ENCODE measurements at regions not wholly inside any gene's neighbourhood (a gene's known extent, or its start where the extent isn't known, plus 50 kb on each side); places are given as distances from the start of the nearest gene placed in this dataset.

GRCh38 chr12:115255257-115255656, 571.3 kb upstream of the TBX3 start:
- DNase-seq (no peak), ATAC-seq (no peak)
- Histone ChIP-seq H3K4me3 (no peak overlapping the region), H3K4me1 (no peaks in the 10 kb centered on the region), H3K36me3 (ENCODE audit: insufficient read depth in 1 of 2, low read depth in 1 of 2) (no peaks in the 10 kb centered on the region), H3K27ac (no peak overlapping the region), H3K9me3 (no peaks in the 10 kb centered on the region), H3K27me3 (ENCODE audit: insufficient read depth in 3 of 3, low read length in 2 of 3) (no peaks in the 10 kb centered on the region)
- no peak for TF ChIP-seq CTCF (IDR thresholded peaks at IDR 0.05)
- intact Hi-C loops (cut with DNase I): no loop called here

- Histone ChIP-seq H3K4me3 (no peak overlapping the region), H3K27me3 (ENCODE audit: insufficient read depth in 3 of 3, low read length in 2 of 3) (no peaks in the 10 kb centered on the region), H3K36me3 (ENCODE audit: insufficient read depth in 1 of 2, low read depth in 1 of 2) (no peaks in the 10 kb centered on the region), H3K4me1 (no peaks in the 10 kb centered on the region), H3K9me3 (no peaks in the 10 kb centered on the region), H3K27ac (no peak overlapping the region)
- intact Hi-C loops (cut with DNase I): no loop called here
- DNase-seq (no peak), ATAC-seq (no peak)
- WGBS, 3 donors: 93 to 96% (median 94%) methylated on average over 3 of the region's 3 CpGs
- no peak for TF ChIP-seq CTCF (IDR thresholded peaks at IDR 0.05)
Observed at GRCh38 chr12:115253049-115253448, 569.1 kb upstream of the TBX3 start.

GRCh38 chr12:115251727-115252126, 567.8 kb upstream of the TBX3 start:
- WGBS, 3 donors: 84 to 88% (median 85%) methylated on average over 6 of the region's 6 CpGs
- H3K4me3 ChIP-seq: no peak overlapping the region
- no peak for TF ChIP-seq CTCF (IDR thresholded peaks at IDR 0.05)

GRCh38 chr12:115249671-115250278, 565.8 kb upstream of the TBX3 start:
- intact Hi-C loops (cut with DNase I): no loop called here
- Histone ChIP-seq H3K36me3 (ENCODE audit: insufficient read depth in 1 of 2, low read depth in 1 of 2) (no peaks in the 10 kb centered on the region), H3K4me3 (no peak overlapping the region), H3K27me3 (ENCODE audit: insufficient read depth in 3 of 3, low read length in 2 of 3) (no peaks in the 10 kb centered on the region), H3K27ac (no peak overlapping the region), H3K9me3 (no peaks in the 10 kb centered on the region), H3K4me1 (no peaks in the 10 kb centered on the region)
- TF ChIP-seq CTCF (IDR thresholded peaks at IDR 0.05): no peak
- WGBS, 3 donors: 54 to 66% (median 63%) methylated on average over 3 of the region's 3 CpGs
- ATAC-seq (no peak), DNase-seq (no peak)

More at GRCh38 chr12:115251727-115252126, 567.8 kb upstream of the TBX3 start:
- intact Hi-C loops (cut with DNase I): no loop called here
- DNase-seq (no peak), ATAC-seq (no peak)
- Histone ChIP-seq H3K36me3 (ENCODE audit: insufficient read depth in 1 of 2, low read depth in 1 of 2) (no peaks in the 10 kb centered on the region), H3K27me3 (ENCODE audit: insufficient read depth in 3 of 3, low read length in 2 of 3) (no peaks in the 10 kb centered on the region), H3K9me3 (no peaks in the 10 kb centered on the region), H3K4me1 (no peaks in the 10 kb centered on the region), H3K27ac (no peak overlapping the region)

GRCh38 chr12:115245020-115245419, 561.0 kb upstream of the TBX3 start:
- DNase-seq: no peak
- Histone ChIP-seq H3K4me1 (no peaks in the 10 kb centered on the region), H3K9me3 (no peaks in the 10 kb centered on the region), H3K4me3 (no peak overlapping the region), H3K27ac (no peak overlapping the region), H3K36me3 (ENCODE audit: insufficient read depth in 1 of 2, low read depth in 1 of 2) (no peaks in the 10 kb centered on the region), H3K27me3 (ENCODE audit: insufficient read depth in 3 of 3, low read length in 2 of 3) (no peaks in the 10 kb centered on the region)
- WGBS, 3 donors: 62 to 68% (median 68%) methylated on average over 10 of the region's 10 CpGs
- TF ChIP-seq CTCF (IDR thresholded peaks at IDR 0.05): no peak
- no peak for ATAC-seq
- intact Hi-C loops (cut with DNase I): no loop called here

Data from psoas muscle (tissue), 7 donors.